ENCODE measurements at regions not wholly inside any gene's neighbourhood (a gene's known extent, or its start where the extent isn't known, plus 50 kb on each side); places are given as distances from the start of the nearest gene placed in this dataset.

DNA sequence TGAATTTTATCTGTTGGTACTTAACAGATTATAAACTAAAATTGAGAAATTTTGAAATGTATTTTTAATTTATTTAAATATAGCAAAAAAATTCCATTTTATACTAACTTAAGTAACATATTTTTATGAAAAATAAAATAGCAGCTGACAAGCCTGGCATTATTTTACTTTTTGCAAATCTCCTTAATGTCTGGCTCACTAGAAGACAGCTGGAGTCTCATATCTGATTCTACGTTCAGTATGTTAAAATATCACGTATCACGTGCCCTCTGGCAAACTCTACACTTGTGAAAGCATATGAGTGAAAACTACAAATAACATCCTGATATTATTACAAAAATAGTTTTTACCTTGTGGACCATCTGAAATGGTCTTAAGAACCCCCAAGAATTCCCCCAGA is 513.2 kb upstream of the NBEA start:
- Histone ChIP-seq H2BK20ac (ENCODE audit: low read depth, low read length) (no peak overlapping the region), H2AK5ac (ENCODE audit: low read depth, low read length) (no peak overlapping the region), H3K9me3 (ENCODE audit: control insufficient read depth, insufficient read depth, low read length) (no peaks in the 10 kb centered on the region), H3K56ac (ENCODE audit: extremely low read depth, insufficient read depth, low read length) (no peak overlapping the region), H3K36me3 (ENCODE audit: control insufficient read depth, insufficient read depth, low read length) (no peaks in the 10 kb centered on the region), H3K27me3 (ENCODE audit: control insufficient read depth, insufficient read depth, low read length) (no peaks in the 10 kb centered on the region), H2BK120ac (ENCODE audit: low read depth, low read length) (no peak overlapping the region), H2BK15ac (ENCODE audit: low read depth, low read length) (no peak overlapping the region), H3K23ac (ENCODE audit: low read depth, low read length) (no peak overlapping the region), H3K14ac (replicated peaks; ENCODE audit: low read depth, low read length) (no peak overlapping the region), H3K79me1 (ENCODE audit: low read depth in 1 of 2, low read length in 2 of 2) (no peaks in the 10 kb centered on the region), H4K20me1 (ENCODE audit: insufficient read depth, low read length) (no peaks in the 10 kb centered on the region), H3K4me3 (ENCODE audit: insufficient read depth, low read depth, low read length) (no peak overlapping the region), H2BK5ac (ENCODE audit: low read depth, low read length, poor library complexity, severe bottlenecking) (no peak overlapping the region), H3K18ac (ENCODE audit: low read depth, low read length) (no peak overlapping the region), H3K4me1 (ENCODE audit: control insufficient read depth, insufficient read depth, low read length) (no peaks in the 10 kb centered on the region), H2AFZ (replicated peaks; ENCODE audit: low read length, poor library complexity) (no peak overlapping the region), H4K91ac (ENCODE audit: insufficient read depth, low read depth, low read length) (no peak overlapping the region), H4K8ac (ENCODE audit: low read depth in 2 of 2, low read length in 2 of 2) (no peak overlapping the region), H3K9me1 (ENCODE audit: insufficient read depth, low read length) (no peaks in the 10 kb centered on the region), H4K5ac (ENCODE audit: low read depth, low read length) (no peak overlapping the region), H3K9ac (ENCODE audit: low read depth, low read length) (no peak overlapping the region), H3K4ac (ENCODE audit: low read depth, low read length) (no peak overlapping the region), H2AK9ac (replicated peaks; ENCODE audit: low read depth, low read length, poor library complexity) (no peak overlapping the region), H3K4me2 (ENCODE audit: low read depth, low read length) (no peak overlapping the region), H3K27ac (ENCODE audit: insufficient read depth, low read length) (no peak overlapping the region)
- no peak for TF ChIP-seq CHD1 (IDR thresholded peaks at IDR 0.05; ENCODE audit: low read depth, low read length)
- no peak for TF ChIP-seq RAD21 (IDR thresholded peaks at IDR 0.05; ENCODE audit: low read length)
- TF ChIP-seq CEBPB (IDR thresholded peaks at IDR 0.05; ENCODE audit: low read depth, low read length) = no peak
- no peak for TF ChIP-seq MAFK (IDR thresholded peaks at IDR 0.05; ENCODE audit: low read depth, low read length)
- TF ChIP-seq, protein P1, sequence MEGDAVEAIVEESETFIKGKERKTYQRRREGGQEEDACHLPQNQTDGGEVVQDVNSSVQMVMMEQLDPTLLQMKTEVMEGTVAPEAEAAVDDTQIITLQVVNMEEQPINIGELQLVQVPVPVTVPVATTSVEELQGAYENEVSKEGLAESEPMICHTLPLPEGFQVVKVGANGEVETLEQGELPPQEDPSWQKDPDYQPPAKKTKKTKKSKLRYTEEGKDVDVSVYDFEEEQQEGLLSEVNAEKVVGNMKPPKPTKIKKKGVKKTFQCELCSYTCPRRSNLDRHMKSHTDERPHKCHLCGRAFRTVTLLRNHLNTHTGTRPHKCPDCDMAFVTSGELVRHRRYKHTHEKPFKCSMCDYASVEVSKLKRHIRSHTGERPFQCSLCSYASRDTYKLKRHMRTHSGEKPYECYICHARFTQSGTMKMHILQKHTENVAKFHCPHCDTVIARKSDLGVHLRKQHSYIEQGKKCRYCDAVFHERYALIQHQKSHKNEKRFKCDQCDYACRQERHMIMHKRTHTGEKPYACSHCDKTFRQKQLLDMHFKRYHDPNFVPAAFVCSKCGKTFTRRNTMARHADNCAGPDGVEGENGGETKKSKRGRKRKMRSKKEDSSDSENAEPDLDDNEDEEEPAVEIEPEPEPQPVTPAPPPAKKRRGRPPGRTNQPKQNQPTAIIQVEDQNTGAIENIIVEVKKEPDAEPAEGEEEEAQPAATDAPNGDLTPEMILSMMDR (conservative IDR thresholded peaks at IDR 0.05; ENCODE audit: low read depth, low read length) = no peak
- no peak for TF ChIP-seq FOS (IDR thresholded peaks at IDR 0.05; ENCODE audit: low read depth, low read length)
- TF ChIP-seq MXI1 (IDR thresholded peaks at IDR 0.05; ENCODE audit: borderline replicate concordance, low read depth, low read length) = no peak
- TF ChIP-seq POLR2A (IDR thresholded peaks at IDR 0.05; ENCODE audit: low read depth, low read length) = no peak
- TF ChIP-seq MAZ (IDR thresholded peaks at IDR 0.05; ENCODE audit: borderline replicate concordance, low read depth, low read length) = no peak
- no peak for TF ChIP-seq RFX5 (IDR thresholded peaks at IDR 0.05; ENCODE audit: low read depth, low read length)
- TF ChIP-seq, protein P2, sequence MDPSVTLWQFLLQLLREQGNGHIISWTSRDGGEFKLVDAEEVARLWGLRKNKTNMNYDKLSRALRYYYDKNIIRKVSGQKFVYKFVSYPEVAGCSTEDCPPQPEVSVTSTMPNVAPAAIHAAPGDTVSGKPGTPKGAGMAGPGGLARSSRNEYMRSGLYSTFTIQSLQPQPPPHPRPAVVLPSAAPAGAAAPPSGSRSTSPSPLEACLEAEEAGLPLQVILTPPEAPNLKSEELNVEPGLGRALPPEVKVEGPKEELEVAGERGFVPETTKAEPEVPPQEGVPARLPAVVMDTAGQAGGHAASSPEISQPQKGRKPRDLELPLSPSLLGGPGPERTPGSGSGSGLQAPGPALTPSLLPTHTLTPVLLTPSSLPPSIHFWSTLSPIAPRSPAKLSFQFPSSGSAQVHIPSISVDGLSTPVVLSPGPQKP (IDR thresholded peaks at IDR 0.05; ENCODE audit: borderline replicate concordance, low read depth, low read length) = no peak
- TF ChIP-seq, protein P3, sequence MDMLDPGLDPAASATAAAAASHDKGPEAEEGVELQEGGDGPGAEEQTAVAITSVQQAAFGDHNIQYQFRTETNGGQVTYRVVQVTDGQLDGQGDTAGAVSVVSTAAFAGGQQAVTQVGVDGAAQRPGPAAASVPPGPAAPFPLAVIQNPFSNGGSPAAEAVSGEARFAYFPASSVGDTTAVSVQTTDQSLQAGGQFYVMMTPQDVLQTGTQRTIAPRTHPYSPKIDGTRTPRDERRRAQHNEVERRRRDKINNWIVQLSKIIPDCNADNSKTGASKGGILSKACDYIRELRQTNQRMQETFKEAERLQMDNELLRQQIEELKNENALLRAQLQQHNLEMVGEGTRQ (IDR thresholded peaks at IDR 0.05; ENCODE audit: low read depth, low read length) = no peak
- TF ChIP-seq SMC3 (IDR thresholded peaks at IDR 0.05; ENCODE audit: low read depth, low read length) = no peak
- no peak for TF ChIP-seq NFE2L2 (IDR thresholded peaks at IDR 0.05; ENCODE audit: low read depth, low read length)
- TF ChIP-seq RCOR1 (IDR thresholded peaks at IDR 0.05; ENCODE audit: insufficient replicate concordance, low read length) = no peak
- no peak for TF ChIP-seq BHLHE40 (IDR thresholded peaks at IDR 0.05; ENCODE audit: low read depth, low read length)
- in situ Hi-C loops (cut with MboI; ENCODE audit: low sequenced_read_pairs) (no loop called here), intact Hi-C loops (cut with micrococcal nuclease) (no loop called here), dilution Hi-C loops (cut with HindIII; ENCODE audit: low sequenced_read_pairs, unreplicated experiment) (no loop called here)
- ChIA-PET POLR2A (ENCODE audit: unreplicated experiment) (no interaction called here), CTCF (no interaction called here)
- DNase-seq = no peak
- no peak for ATAC-seq (ENCODE audit: low read depth)
- no CpG with 5 or more reads among the region's 3 CpGs for WGBS, 2 experiments (ENCODE audit: extremely low coverage in 2 of 2, insufficient read length in 1 of 2)
- no TSS peak for BruUV-seq (replicated peaks)

Measured in IMR-90 (cell line).